Suprapubic skin (tissue), 4 donors: ENCODE measurements at regions not wholly inside any gene's neighbourhood (a gene's known extent, or its start where the extent isn't known, plus 50 kb on each side); places are given as distances from the start of the nearest gene placed in this dataset.

Source experiments
- DNase-seq, 2 donors: peaks; one replicate each; pipeline ENCODE4 v3.0.0-alpha.2; 2019; ENCODE audit warnings: low spot score in 2 of 2
- H3K27ac ChIP-seq: fragments of 200-600 bp; sonication (generic); one replicate; pipeline ENCODE4 v1.5.1; 2019
- H3K27me3 ChIP-seq: fragments of 200-600 bp; sonication (generic); one replicate; pipeline ENCODE4 v1.5.1; 2019
- H3K36me3 ChIP-seq: fragments of 200-600 bp; sonication (generic); one replicate; pipeline ENCODE4 v1.5.1; 2019
- H3K4me1 ChIP-seq: fragments of 200-600 bp; sonication (generic); one replicate; pipeline ENCODE4 v1.5.1; 2019
- H3K4me3 ChIP-seq: fragments of 200-600 bp; sonication (generic); one replicate; pipeline ENCODE4 v1.5.1; 2019; ENCODE audit warnings: mild to moderate bottlenecking
- H3K9me3 ChIP-seq: fragments of 200-600 bp; sonication (generic); one replicate; pipeline ENCODE4 v1.5.1; 2019
- EP300 ChIP-seq: sonication (generic); formaldehyde crosslinking; IDR thresholded peaks from one replicate; pipeline ENCODE4 v1.6.1; 2017; ENCODE audit warnings: antibody characterized with exemption
- POLR2A ChIP-seq, 2 donors: fragments of 450-650 bp; IDR thresholded peaks; one replicate each; pipeline ENCODE4 v1.6.1; 2017; ENCODE audit warnings: antibody characterized with exemption in 2 of 2, mild to moderate bottlenecking in 2 of 2, moderate library complexity in 2 of 2
- POLR2AphosphoS5 ChIP-seq, 3 donors: sonication (generic); formaldehyde crosslinking; IDR thresholded peaks; one replicate each; pipeline ENCODE4 v1.6.1; 2017; ENCODE audit warnings: antibody characterized with exemption in 3 of 3
- WGBS: methylation state at CpG from one replicate; pipeline ENCODE4 v1.1.5; 2018; 5-methylcytosine and 5-hydroxymethylcytosine counted together
- TF ChIP-seq, protein P1 (sequence below), 2 donors: fragments of 200-600 bp in 1 of 2; fragments of 450-650 bp in 1 of 2; sonication (generic) in 1 of 2; IDR thresholded peaks; one replicate each; pipeline ENCODE4 v1.5.1; 2016 to 2019; ENCODE audit warnings: antibody characterized with exemption in 2 of 2, mild to moderate bottlenecking in 1 of 2, moderate library complexity in 1 of 2

GRCh38 chr6:148143771-148144170 is 198.9 kb upstream of the SASH1 start:
- Histone ChIP-seq H3K27me3 (peaks cover 4% of the 10 kb centered on the region), H3K27ac (no peak overlapping the region), H3K4me1 (no peaks in the 10 kb centered on the region), H3K9me3 (no peaks in the 10 kb centered on the region), H3K4me3 (no peak overlapping the region), H3K36me3 (no peaks in the 10 kb centered on the region)
- WGBS, result 77% methylated on average over 7 of the region's 7 CpGs
- TF ChIP-seq EP300 (no peak), POLR2A (IDR thresholded peaks at IDR 0.05) (no peak), POLR2AphosphoS5 (IDR thresholded peaks at IDR 0.05) (no peak)
- DNase-seq, result no peak

DNA sequence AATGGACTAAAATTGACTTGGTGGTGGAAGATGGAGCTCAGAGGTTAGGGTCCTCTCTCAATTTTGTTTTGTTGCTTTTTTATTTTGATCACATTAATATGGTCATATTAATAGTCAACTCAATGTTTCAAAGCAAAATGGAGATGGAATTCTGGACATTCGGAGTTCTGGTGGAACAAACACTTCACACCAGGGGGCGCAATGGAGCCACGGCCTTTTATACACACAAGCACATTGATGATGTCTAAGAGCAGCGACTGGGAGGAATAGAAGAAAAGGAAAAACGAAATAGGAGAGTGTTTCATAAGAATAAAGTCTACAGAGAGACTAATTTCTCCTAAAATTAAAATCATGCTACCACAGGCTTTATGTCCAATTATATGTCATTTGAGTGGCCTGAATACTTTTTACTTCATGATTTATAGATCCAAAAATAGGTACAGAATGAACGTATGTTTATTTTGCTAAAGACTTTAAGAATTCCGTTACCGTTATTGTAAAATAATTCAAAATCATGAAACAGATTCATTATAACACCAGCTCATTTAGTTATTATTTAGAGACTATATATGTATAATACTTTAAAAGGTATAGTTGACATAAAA is 197.6 kb upstream of the SASH1 start:
- DNase-seq, result peak; percentile 75 to 88
- Histone ChIP-seq H3K27me3 (peaks cover 4% of the 10 kb centered on the region), H3K36me3 (no peaks in the 10 kb centered on the region), H3K4me1 (no peaks in the 10 kb centered on the region), H3K4me3 (peak overlapping the region; percentile 9), H3K9me3 (no peaks in the 10 kb centered on the region), H3K27ac (no peak overlapping the region)
- TF ChIP-seq, protein P1, sequence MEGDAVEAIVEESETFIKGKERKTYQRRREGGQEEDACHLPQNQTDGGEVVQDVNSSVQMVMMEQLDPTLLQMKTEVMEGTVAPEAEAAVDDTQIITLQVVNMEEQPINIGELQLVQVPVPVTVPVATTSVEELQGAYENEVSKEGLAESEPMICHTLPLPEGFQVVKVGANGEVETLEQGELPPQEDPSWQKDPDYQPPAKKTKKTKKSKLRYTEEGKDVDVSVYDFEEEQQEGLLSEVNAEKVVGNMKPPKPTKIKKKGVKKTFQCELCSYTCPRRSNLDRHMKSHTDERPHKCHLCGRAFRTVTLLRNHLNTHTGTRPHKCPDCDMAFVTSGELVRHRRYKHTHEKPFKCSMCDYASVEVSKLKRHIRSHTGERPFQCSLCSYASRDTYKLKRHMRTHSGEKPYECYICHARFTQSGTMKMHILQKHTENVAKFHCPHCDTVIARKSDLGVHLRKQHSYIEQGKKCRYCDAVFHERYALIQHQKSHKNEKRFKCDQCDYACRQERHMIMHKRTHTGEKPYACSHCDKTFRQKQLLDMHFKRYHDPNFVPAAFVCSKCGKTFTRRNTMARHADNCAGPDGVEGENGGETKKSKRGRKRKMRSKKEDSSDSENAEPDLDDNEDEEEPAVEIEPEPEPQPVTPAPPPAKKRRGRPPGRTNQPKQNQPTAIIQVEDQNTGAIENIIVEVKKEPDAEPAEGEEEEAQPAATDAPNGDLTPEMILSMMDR (IDR thresholded peaks at IDR 0.05), result peak; percentile 61 to 80
- no peak for TF ChIP-seq POLR2A (IDR thresholded peaks at IDR 0.05)
- TF ChIP-seq POLR2AphosphoS5 (IDR thresholded peaks at IDR 0.05), result no peak
- no peak for TF ChIP-seq EP300
- 31% methylated on average over 8 of the region's 8 CpGs for WGBS

- Histone ChIP-seq H3K36me3 (no peaks in the 10 kb centered on the region), H3K27ac (no peak overlapping the region), H3K9me3 (no peaks in the 10 kb centered on the region), H3K27me3 (peaks cover 4% of the 10 kb centered on the region), H3K4me1 (no peaks in the 10 kb centered on the region), H3K4me3 (no peak overlapping the region)
- TF ChIP-seq, protein P1 (IDR thresholded peaks at IDR 0.05), result no peak
- no peak for TF ChIP-seq POLR2A (IDR thresholded peaks at IDR 0.05)
- no peak for DNase-seq
- WGBS, result 83% methylated on average over 12 of the region's 12 CpGs
Measured at GRCh38 chr6:148146717-148147462, 195.7 kb upstream of the SASH1 start.

GRCh38 chr6:148147463-148147830 is 195.2 kb upstream of the SASH1 start:
- Histone ChIP-seq H3K27ac (no peak overlapping the region), H3K9me3 (no peaks in the 10 kb centered on the region), H3K4me1 (no peaks in the 10 kb centered on the region), H3K27me3 (peaks cover 4% of the 10 kb centered on the region), H3K36me3 (no peaks in the 10 kb centered on the region), H3K4me3 (no peak overlapping the region)
- no peak for DNase-seq
- WGBS, result 69% methylated on average over 3 of the region's 3 CpGs
- no peak for TF ChIP-seq EP300
- TF ChIP-seq, protein P1 (IDR thresholded peaks at IDR 0.05), result no peak

- Histone ChIP-seq H3K9me3 (no peaks in the 10 kb centered on the region), H3K4me3 (no peak overlapping the region), H3K36me3 (no peaks in the 10 kb centered on the region), H3K4me1 (no peaks in the 10 kb centered on the region), H3K27me3 (no peaks in the 10 kb centered on the region), H3K27ac (no peak overlapping the region)
- TF ChIP-seq, protein P1 (IDR thresholded peaks at IDR 0.05), result no peak
- TF ChIP-seq EP300, result no peak
- no peak for TF ChIP-seq POLR2AphosphoS5 (IDR thresholded peaks at IDR 0.05)
- no peak for TF ChIP-seq POLR2A (IDR thresholded peaks at IDR 0.05)
- WGBS, result 91% methylated on average over 6 of the region's 6 CpGs
- DNase-seq, result no peak
Measured at GRCh38 chr6:148151896-148152643, 190.6 kb upstream of the SASH1 start.
